MM.1S (cell line): ENCODE measurements at regions not wholly inside any gene's neighbourhood (a gene's known extent, or its start where the extent isn't known, plus 50 kb on each side); places are given as distances from the start of the nearest gene placed in this dataset.

ENCODE experiments used
- EZH2 ChIP-seq: fragments of 300-600 bp; sonication (generic); optimal IDR thresholded peaks from 2 replicates; pipeline ENCODE3; 2017; ENCODE audit warnings: low read depth, mild to moderate bottlenecking, antibody characterized with exemption, low read length, mixed read lengths
- EZH2phosphoT487 ChIP-seq: fragments of 300-600 bp; sonication (generic); IDR thresholded peaks from 2 replicates; pipeline ENCODE4 v1.6.1; 2018; ENCODE audit warnings: antibody characterized with exemption, low read length
- TF ChIP-seq, protein P1 (sequence below): fragments of 300-600 bp; sonication (generic); IDR thresholded peaks from 2 replicates; pipeline ENCODE4 v1.5.1; 2016; ENCODE audit warnings: antibody characterized with exemption, low read length, mixed read lengths

DNA sequence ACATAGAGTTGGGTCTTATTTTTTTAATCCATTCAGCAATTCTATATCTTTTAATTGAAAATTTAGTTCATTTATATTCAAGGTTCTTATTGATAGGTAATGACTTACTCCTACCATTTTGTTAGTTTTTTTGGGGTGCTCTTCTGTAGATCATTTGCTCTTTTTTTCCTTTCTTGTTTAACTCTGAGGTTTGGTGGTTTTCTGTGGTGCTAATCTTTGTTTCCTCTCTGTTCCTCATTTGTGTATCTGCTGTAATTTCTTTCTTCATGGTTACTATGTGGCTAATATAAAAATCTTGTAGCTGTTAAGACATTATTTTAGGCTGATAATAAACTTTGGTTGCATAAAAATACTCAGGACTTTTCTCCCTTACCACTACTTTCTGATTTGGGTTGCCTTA, 181.6 kb upstream of the DMRTA1 start:
- no peak for TF ChIP-seq EZH2
- TF ChIP-seq, protein P1, sequence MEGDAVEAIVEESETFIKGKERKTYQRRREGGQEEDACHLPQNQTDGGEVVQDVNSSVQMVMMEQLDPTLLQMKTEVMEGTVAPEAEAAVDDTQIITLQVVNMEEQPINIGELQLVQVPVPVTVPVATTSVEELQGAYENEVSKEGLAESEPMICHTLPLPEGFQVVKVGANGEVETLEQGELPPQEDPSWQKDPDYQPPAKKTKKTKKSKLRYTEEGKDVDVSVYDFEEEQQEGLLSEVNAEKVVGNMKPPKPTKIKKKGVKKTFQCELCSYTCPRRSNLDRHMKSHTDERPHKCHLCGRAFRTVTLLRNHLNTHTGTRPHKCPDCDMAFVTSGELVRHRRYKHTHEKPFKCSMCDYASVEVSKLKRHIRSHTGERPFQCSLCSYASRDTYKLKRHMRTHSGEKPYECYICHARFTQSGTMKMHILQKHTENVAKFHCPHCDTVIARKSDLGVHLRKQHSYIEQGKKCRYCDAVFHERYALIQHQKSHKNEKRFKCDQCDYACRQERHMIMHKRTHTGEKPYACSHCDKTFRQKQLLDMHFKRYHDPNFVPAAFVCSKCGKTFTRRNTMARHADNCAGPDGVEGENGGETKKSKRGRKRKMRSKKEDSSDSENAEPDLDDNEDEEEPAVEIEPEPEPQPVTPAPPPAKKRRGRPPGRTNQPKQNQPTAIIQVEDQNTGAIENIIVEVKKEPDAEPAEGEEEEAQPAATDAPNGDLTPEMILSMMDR, result no peak
- TF ChIP-seq EZH2phosphoT487, result no peak
